GM23248 (cell line): ENCODE measurements at regions not wholly inside any gene's neighbourhood (a gene's known extent, or its start where the extent isn't known, plus 50 kb on each side); places are given as distances from the start of the nearest gene placed in this dataset.
A peak's percentile ranks its signal among the peaks of the same experiment; 100 is the strongest.

Experiments used
- DNase-seq: peaks from one replicate; pipeline ENCODE4 v3.0.0-alpha.2; 2015
- H2AFZ ChIP-seq: fragments of 200-600 bp; sonication (generic); 2 replicates; pipeline ENCODE4 v1.6.1; 2016; ENCODE audit warnings: antibody characterized with exemption
- H3F3A ChIP-seq: fragments of 200-600 bp; sonication (generic); 2 replicates; pipeline ENCODE4 v1.6.1; 2016; ENCODE audit warnings: mild to moderate bottlenecking, antibody characterized with exemption, mixed run types; ENCODE audit not compliant: insufficient read depth
- H3K27ac ChIP-seq: fragments of 200-600 bp; sonication (generic); 2 replicates; pipeline ENCODE4 v1.5.1; 2016; ENCODE audit warnings: mild to moderate bottlenecking
- H3K27me3 ChIP-seq: fragments of 200-600 bp; sonication (generic); replicated peaks from 2 replicates; pipeline ENCODE4 v1.6.1; 2016; ENCODE audit warnings: mild to moderate bottlenecking; ENCODE audit not compliant: insufficient read depth
- H3K36me3 ChIP-seq: fragments of 200-600 bp; sonication (generic); 2 replicates; pipeline ENCODE4 v1.6.1; 2016; ENCODE audit warnings: low read depth, mild to moderate bottlenecking
- H3K4me1 ChIP-seq: fragments of 200-600 bp; sonication (generic); 2 replicates; pipeline ENCODE4 v1.6.1; 2016; ENCODE audit warnings: mild to moderate bottlenecking; ENCODE audit not compliant: insufficient read depth
- H3K4me2 ChIP-seq: fragments of 200-600 bp; sonication (generic); one replicate; pipeline ENCODE4 v1.6.1; 2016; ENCODE audit warnings: mild to moderate bottlenecking; ENCODE audit not compliant: unreplicated experiment
- H3K4me3 ChIP-seq: fragments of 200-600 bp; sonication (generic); 2 replicates; pipeline ENCODE4 v1.5.1; 2016; ENCODE audit warnings: mild to moderate bottlenecking
- H3K79me2 ChIP-seq: fragments of 200-600 bp; sonication (generic); 2 replicates; pipeline ENCODE4 v1.6.1; 2016; ENCODE audit warnings: mild to moderate bottlenecking; ENCODE audit not compliant: insufficient read depth
- H3K9ac ChIP-seq: fragments of 200-600 bp; sonication (generic); 2 replicates; pipeline ENCODE4 v1.6.1; 2016; ENCODE audit warnings: mild to moderate bottlenecking
- H3K9me2 ChIP-seq: fragments of 200-600 bp; sonication (generic); 2 replicates; pipeline ENCODE4 v1.6.1; 2016; ENCODE audit warnings: mixed run types, mild to moderate bottlenecking, moderate library complexity; ENCODE audit not compliant: insufficient read depth
- H3K9me3 ChIP-seq: fragments of 200-600 bp; sonication (generic); one replicate; pipeline ENCODE4 v1.6.1; 2017; ENCODE audit warnings: low read depth
- H4K20me1 ChIP-seq: fragments of 200-600 bp; sonication (generic); 2 replicates; pipeline ENCODE4 v1.6.0; 2016; ENCODE audit not compliant: insufficient read depth
- EZH2 ChIP-seq: fragments of 200-600 bp; sonication (generic); IDR thresholded peaks from 2 replicates; pipeline ENCODE4 v1.6.1; 2018; ENCODE audit warnings: antibody characterized with exemption, mild to moderate bottlenecking; ENCODE audit not compliant: insufficient read depth, poor library complexity, severe bottlenecking
- EZH2phosphoT487 ChIP-seq: fragments of 200-600 bp; sonication (generic); IDR thresholded peaks from 2 replicates; pipeline ENCODE4 v1.6.1; 2018; ENCODE audit warnings: antibody characterized with exemption, moderate library complexity, mild to moderate bottlenecking, low read depth; ENCODE audit not compliant: insufficient read depth
- WGBS, 2 experiments: methylation state at CpG; one replicate each; pipeline ENCODE4 v1.1.6; 2015 to 2017; ENCODE audit warnings: low lambda C conversion rate in 2 of 2, low coverage in 1 of 2; ENCODE audit errors: missing lambda C conversion rate in 2 of 2; 5-methylcytosine and 5-hydroxymethylcytosine counted together
- in situ Hi-C: fragments of 300-500 bp; cut with MboI; formaldehyde crosslinking; loops from 2 replicates; pipeline ENCODE4 v1.15.0; 2020

- Histone ChIP-seq H3K27me3 (no peaks in the 10 kb centered on the region), H2AFZ (peak overlapping the region; percentile 72), H3K79me2 (no peaks in the 10 kb centered on the region), H3K9me2 (no peaks in the 10 kb centered on the region), H3K27ac (0 out of 2 replicates have a peak overlapping the region, but pooled peaks have one; percentile 12), H3K4me2 (peak overlapping the region; percentile 31), H3K4me1 (peaks cover 33% of the 10 kb centered on the region), H4K20me1 (no peaks in the 10 kb centered on the region), H3K9ac (no peak overlapping the region), H3K36me3 (no peaks in the 10 kb centered on the region), H3K4me3 (no peak overlapping the region), H3K9me3 (no peaks in the 10 kb centered on the region), H3F3A (peaks cover 15% of the 10 kb centered on the region; the same call in 1 of the 2 replicates)
- WGBS, 2 experiments: 44% methylated on average over 7 of the region's 7 CpGs
- no peak for TF ChIP-seq EZH2phosphoT487
- no peak for TF ChIP-seq EZH2
- DNase-seq: peak; percentile 68
- in situ Hi-C loops: no loop called here
These were observed 568.9 kb downstream of the CCDC171 start for GRCh38 chr9:16121601-16122286.

DNA sequence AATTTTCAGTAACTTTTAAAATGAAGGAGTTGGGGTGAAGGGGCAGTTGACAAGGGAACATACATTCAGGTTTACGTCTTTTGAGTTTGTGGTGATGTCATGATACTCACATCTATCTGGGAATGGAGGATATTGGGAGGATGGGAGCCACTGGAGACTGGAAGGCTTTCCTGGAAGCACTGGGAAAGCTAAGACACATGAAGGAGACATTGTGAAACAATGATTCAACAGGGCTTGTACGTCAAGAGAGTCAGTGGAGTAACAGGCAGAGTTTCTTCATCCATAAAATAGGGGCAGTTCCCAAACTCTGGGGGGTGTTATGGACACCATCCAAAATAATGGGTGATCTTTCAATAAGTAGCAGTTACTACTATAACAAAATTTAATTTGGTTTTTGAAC lies 572.8 kb downstream of the CCDC171 start:
- Histone ChIP-seq H3K4me2 (no peak overlapping the region), H3K36me3 (no peaks in the 10 kb centered on the region), H3K27ac (peak overlapping the region; percentile 39), H3K9me2 (no peaks in the 10 kb centered on the region), H3K4me1 (peaks cover 18% of the 10 kb centered on the region; the same call in 1 of the 2 replicates), H3K9me3 (no peaks in the 10 kb centered on the region), H3K9ac (no peak overlapping the region), H3K27me3 (no peaks in the 10 kb centered on the region), H4K20me1 (no peaks in the 10 kb centered on the region), H2AFZ (no peak overlapping the region), H3K79me2 (no peaks in the 10 kb centered on the region), H3F3A (peaks cover 19% of the 10 kb centered on the region; the same call in 1 of the 2 replicates), H3K4me3 (no peak overlapping the region)
- in situ Hi-C loops: no loop called here
- 48 to 53% methylated on average over 2 of the region's 2 CpGs for WGBS, 2 experiments
- TF ChIP-seq EZH2: no peak
- no peak for TF ChIP-seq EZH2phosphoT487
- peak; percentile 69 for DNase-seq

DNA sequence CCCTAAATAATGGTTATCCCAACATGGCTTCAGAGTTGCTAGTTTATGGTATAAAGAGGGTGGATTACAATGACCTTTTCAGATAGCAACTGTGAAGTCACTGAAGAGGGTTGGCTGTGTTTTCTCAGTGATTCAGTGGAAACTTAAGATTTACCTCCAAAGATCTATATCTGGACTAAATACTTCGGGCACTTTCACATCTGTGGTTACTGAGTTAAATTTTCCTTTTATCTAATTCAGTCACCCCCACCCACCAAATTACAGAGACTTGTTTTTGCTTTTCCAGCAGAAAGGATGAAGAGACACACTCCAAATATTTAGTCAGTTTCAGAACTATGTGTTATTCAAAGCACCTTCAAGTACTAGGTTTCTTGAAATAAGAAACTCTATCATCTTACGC lies 573.2 kb downstream of the CCDC171 start:
- Histone ChIP-seq H2AFZ (no peak overlapping the region; the same call in 1 of the 2 replicates), H3K9me2 (no peaks in the 10 kb centered on the region), H3K4me1 (peaks cover 18% of the 10 kb centered on the region; the same call in 1 of the 2 replicates), H3K9ac (no peak overlapping the region), H3F3A (peaks cover 19% of the 10 kb centered on the region; the same call in 1 of the 2 replicates), H3K36me3 (no peaks in the 10 kb centered on the region), H3K4me2 (no peak overlapping the region), H3K79me2 (no peaks in the 10 kb centered on the region), H3K27me3 (no peaks in the 10 kb centered on the region), H3K9me3 (no peaks in the 10 kb centered on the region), H4K20me1 (no peaks in the 10 kb centered on the region), H3K27ac (peak overlapping the region; percentile 39), H3K4me3 (no peak overlapping the region)
- WGBS, 2 experiments: 51 to 52% methylated on average over 2 of the region's 2 CpGs
- TF ChIP-seq EZH2phosphoT487: no peak
- no peak for TF ChIP-seq EZH2
- in situ Hi-C loops: no loop called here
- DNase-seq: peak; percentile 70

DNA sequence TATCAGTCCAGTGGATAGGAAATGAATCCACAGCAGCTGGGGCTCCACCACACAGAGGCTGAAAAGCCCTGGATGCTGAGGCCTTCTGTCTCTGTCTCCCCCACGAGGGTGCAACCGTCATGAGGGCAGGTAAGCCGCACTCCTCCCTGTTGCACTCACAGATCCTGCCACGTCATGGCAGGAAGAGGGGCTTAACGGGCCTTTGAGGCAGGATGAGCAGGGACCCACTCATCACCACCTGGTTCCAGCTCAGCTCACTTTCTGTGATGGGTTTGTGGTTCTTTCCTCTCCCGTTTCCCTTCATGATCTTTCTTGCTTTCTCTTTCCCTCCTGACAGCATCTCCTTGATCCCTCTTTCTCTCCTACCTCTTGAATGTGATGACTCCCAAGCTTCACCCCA lies 575.2 kb downstream of the CCDC171 start:
- no peaks in the 10 kb centered on the region for H3K27me3 ChIP-seq
- in situ Hi-C loops: no loop called here

More for the DNA sequence above, 575.2 kb downstream of the CCDC171 start:
- H3K27ac ChIP-seq: no peak overlapping the region
- peaks cover 16% of the 10 kb centered on the region; the same call in 1 of the 2 replicates for H3F3A ChIP-seq
- no peaks in the 10 kb centered on the region for H3K9me2 ChIP-seq
- no peaks in the 10 kb centered on the region for H3K9me3 ChIP-seq
- H4K20me1 ChIP-seq: no peaks in the 10 kb centered on the region
- no peak for DNase-seq
- H3K36me3 ChIP-seq: no peaks in the 10 kb centered on the region
- TF ChIP-seq EZH2phosphoT487 (no peak), EZH2 (no peak)
- H3K4me3 ChIP-seq: no peak overlapping the region
- no peak overlapping the region for H3K9ac ChIP-seq
- no peak overlapping the region for H2AFZ ChIP-seq
- H3K79me2 ChIP-seq: no peaks in the 10 kb centered on the region
- peaks cover 8% of the 10 kb centered on the region; the same call in 1 of the 2 replicates for H3K4me1 ChIP-seq
- H3K4me2 ChIP-seq: no peak overlapping the region
- 84 to 95% methylated on average over 5 to 6 of the region's 6 CpGs for WGBS, 2 experiments
